Astrocyte (in vitro differentiated cells and primary cell): ENCODE measurements at regions not wholly inside any gene's neighbourhood (a gene's known extent, or its start where the extent isn't known, plus 50 kb on each side); places are given as distances from the start of the nearest gene placed in this dataset.

ENCODE experiments used
- DNase-seq: peaks from one replicate; pipeline ENCODE4 v3.0.0-alpha.2; 2010; ENCODE audit warnings: low read depth
- FAIRE-seq: peaks from 2 replicates; lab custom pipeline; 2011; peaks lifted over from hg19 to GRCh38; lab: Jason Lieb, UNC
- H2AFZ ChIP-seq: 2 replicates; pipeline ENCODE4 v1.6.0; 2012; ENCODE audit warnings: low read depth, low read length, inconsistent platforms
- H3K27ac ChIP-seq: 2 replicates; pipeline ENCODE4 v1.5.1; 2011; ENCODE audit warnings: low read depth, low read length, inconsistent platforms
- H3K27me3 ChIP-seq: 2 replicates; pipeline ENCODE4 v1.6.0; 2011; ENCODE audit warnings: low read length, inconsistent platforms; ENCODE audit not compliant: insufficient read depth
- H3K36me3 ChIP-seq: 2 replicates; pipeline ENCODE4 v1.5.1; 2011; ENCODE audit warnings: low read length, inconsistent platforms; ENCODE audit not compliant: insufficient read depth
- H3K4me1 ChIP-seq: 2 replicates; pipeline ENCODE4 v1.5.1; 2011; ENCODE audit warnings: low read length, inconsistent platforms; ENCODE audit not compliant: insufficient read depth
- H3K4me2 ChIP-seq: 2 replicates; pipeline ENCODE4 v1.6.0; 2012; ENCODE audit warnings: low read length, inconsistent platforms
- H3K4me3 ChIP-seq: 2 replicates; pipeline ENCODE4 v1.5.1; 2011; ENCODE audit warnings: low read depth, mild to moderate bottlenecking, low read length, inconsistent platforms; ENCODE audit not compliant: insufficient read depth
- H3K79me2 ChIP-seq: 2 replicates; pipeline ENCODE4 v1.6.0; 2012; ENCODE audit warnings: mild to moderate bottlenecking, low read length, inconsistent platforms; ENCODE audit not compliant: insufficient read depth
- H3K9ac ChIP-seq: 2 replicates; pipeline ENCODE4 v1.6.0; 2012; ENCODE audit warnings: mild to moderate bottlenecking, low read length, inconsistent platforms
- H3K9me3 ChIP-seq: 2 replicates; pipeline ENCODE4 v1.5.1; 2012; ENCODE audit warnings: low read depth, mild to moderate bottlenecking, low read length, inconsistent platforms; ENCODE audit not compliant: insufficient read depth
- H4K20me1 ChIP-seq: 2 replicates; pipeline ENCODE4 v1.6.0; 2012; ENCODE audit warnings: low read length, inconsistent platforms; ENCODE audit not compliant: insufficient read depth
- H3K27ac Mint-ChIP-seq: one replicate; pipeline ENCODE4 v1.8.0; 2021; ENCODE audit warnings: mild to moderate bottlenecking, mixed read lengths; ENCODE audit not compliant: unreplicated experiment
- H3K27me3 Mint-ChIP-seq: one replicate; pipeline ENCODE4 v1.8.0; 2021; ENCODE audit warnings: low read depth, mixed read lengths; ENCODE audit not compliant: unreplicated experiment
- H3K36me3 Mint-ChIP-seq: one replicate; pipeline ENCODE4 v1.8.0; 2021; ENCODE audit warnings: low read depth, mixed read lengths; ENCODE audit not compliant: unreplicated experiment
- H3K4me1 Mint-ChIP-seq: one replicate; pipeline ENCODE4 v1.8.0; 2021; ENCODE audit warnings: low read depth, mixed read lengths; ENCODE audit not compliant: unreplicated experiment
- H3K4me3 Mint-ChIP-seq: one replicate; pipeline ENCODE4 v1.8.0; 2021; ENCODE audit warnings: mild to moderate bottlenecking, moderate library complexity, mixed read lengths; ENCODE audit not compliant: unreplicated experiment
- H3K9me3 Mint-ChIP-seq: one replicate; pipeline ENCODE4 v1.8.0; 2021; ENCODE audit warnings: mild to moderate bottlenecking, mixed read lengths; ENCODE audit not compliant: unreplicated experiment
- CTCF ChIP-seq: IDR thresholded peaks from 2 replicates; pipeline ENCODE4 v1.5.1; 2011; ENCODE audit warnings: low read depth, mild to moderate bottlenecking, inconsistent platforms, low read length, moderate library complexity; ENCODE audit not compliant: insufficient read depth
- EZH2 ChIP-seq: IDR thresholded peaks from 2 replicates; pipeline ENCODE4 v1.6.1; 2012; ENCODE audit warnings: mild to moderate bottlenecking, low read length, inconsistent platforms; ENCODE audit not compliant: insufficient read depth

- no peaks in the 10 kb centered on the region for H3K36me3 ChIP-seq
- H3K9ac ChIP-seq = no peak overlapping the region
- H3K27ac ChIP-seq = no peak overlapping the region
- H3K4me3 Mint-ChIP-seq = no peak overlapping the region
- no peaks in the 10 kb centered on the region for H3K36me3 Mint-ChIP-seq
- H3K4me1 Mint-ChIP-seq = no peaks in the 10 kb centered on the region
- DNase-seq (no peak), FAIRE-seq (no peak)
- no peaks in the 10 kb centered on the region for H3K4me1 ChIP-seq
- TF ChIP-seq CTCF = no peak
- TF ChIP-seq EZH2 = no peak
- no peaks in the 10 kb centered on the region for H3K9me3 ChIP-seq
- no peak overlapping the region for H3K4me3 ChIP-seq
- no peaks in the 10 kb centered on the region for H4K20me1 ChIP-seq
- H3K27me3 Mint-ChIP-seq = no peaks in the 10 kb centered on the region
- H3K9me3 Mint-ChIP-seq = no peaks in the 10 kb centered on the region
- no peak overlapping the region for H2AFZ ChIP-seq
- H3K79me2 ChIP-seq = no peaks in the 10 kb centered on the region
- no peak overlapping the region for H3K4me2 ChIP-seq
- H3K27me3 ChIP-seq = no peaks in the 10 kb centered on the region
- no peak overlapping the region for H3K27ac Mint-ChIP-seq
These were observed 501.3 kb upstream of the DIAPH2 start for GRCh38 chrX:96183391-96183790.

DNA sequence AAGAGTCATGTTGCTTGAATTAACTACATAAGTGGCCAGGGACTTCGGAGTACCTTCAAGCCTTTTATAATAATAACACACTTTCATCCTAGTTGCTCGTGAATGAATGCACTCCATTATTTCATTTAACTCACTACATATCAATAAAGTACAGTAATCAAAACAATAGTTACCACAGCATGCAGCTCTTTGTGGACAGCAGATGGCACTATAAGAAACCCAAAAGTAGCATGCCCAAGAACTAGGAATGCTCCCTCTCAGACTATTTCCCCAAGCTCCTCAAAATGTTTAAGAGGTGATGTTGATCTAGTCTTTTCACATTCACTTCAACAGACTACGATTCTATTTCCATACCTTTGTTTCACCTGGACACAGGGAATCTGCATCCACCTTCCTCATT lies 500.8 kb upstream of the DIAPH2 start:
- no peaks in the 10 kb centered on the region for H3K36me3 ChIP-seq
- Mint-ChIP-seq H3K36me3 (no peaks in the 10 kb centered on the region), H3K9me3 (no peaks in the 10 kb centered on the region), H3K27ac (no peak overlapping the region), H3K4me1 (no peaks in the 10 kb centered on the region), H3K4me3 (no peak overlapping the region), H3K27me3 (no peaks in the 10 kb centered on the region)
- H3K9me3 ChIP-seq = no peaks in the 10 kb centered on the region
- no peaks in the 10 kb centered on the region for H3K4me1 ChIP-seq
- H3K79me2 ChIP-seq = no peaks in the 10 kb centered on the region
- H2AFZ ChIP-seq = no peak overlapping the region
- no peak overlapping the region for H3K4me2 ChIP-seq
- DNase-seq (no peak), FAIRE-seq (no peak)
- H3K27ac ChIP-seq = no peak overlapping the region
- TF ChIP-seq CTCF (no peak), EZH2 (no peak)
- H3K27me3 ChIP-seq = no peaks in the 10 kb centered on the region
- no peak overlapping the region for H3K4me3 ChIP-seq
- no peak overlapping the region for H3K9ac ChIP-seq
- H4K20me1 ChIP-seq = no peaks in the 10 kb centered on the region

DNA sequence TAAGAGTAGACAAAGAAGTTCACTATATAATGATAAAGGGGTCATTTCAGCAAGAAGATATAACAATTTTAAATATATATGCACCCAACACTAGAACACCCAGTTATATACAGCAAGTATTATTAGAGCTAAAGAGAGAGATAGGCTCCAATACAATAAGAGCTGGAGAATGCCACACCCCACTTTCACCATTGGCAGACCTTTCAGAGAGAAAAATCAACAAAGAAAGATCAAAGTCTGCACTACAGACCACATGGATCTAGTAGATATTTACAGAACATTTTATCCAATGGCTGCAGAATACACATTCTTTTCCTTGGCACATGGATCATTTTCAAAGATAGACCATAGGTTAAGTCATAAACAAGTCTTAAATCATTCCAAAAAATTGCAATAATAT lies 479.7 kb upstream of the DIAPH2 start:
- DNase-seq (no peak), FAIRE-seq (no peak)
- Mint-ChIP-seq H3K27ac (no peak overlapping the region), H3K4me1 (no peaks in the 10 kb centered on the region), H3K36me3 (no peaks in the 10 kb centered on the region), H3K9me3 (no peaks in the 10 kb centered on the region), H3K27me3 (no peaks in the 10 kb centered on the region), H3K4me3 (no peak overlapping the region)
- no peaks in the 10 kb centered on the region for H3K36me3 ChIP-seq
- no peak overlapping the region for H3K27ac ChIP-seq
- H3K9me3 ChIP-seq = no peaks in the 10 kb centered on the region
- no peaks in the 10 kb centered on the region for H3K27me3 ChIP-seq
- no peak overlapping the region for H3K4me3 ChIP-seq
- TF ChIP-seq CTCF (no peak), EZH2 (no peak)
- H3K9ac ChIP-seq = no peak overlapping the region
- no peak overlapping the region for H2AFZ ChIP-seq
- no peaks in the 10 kb centered on the region for H3K4me1 ChIP-seq
- H4K20me1 ChIP-seq = no peaks in the 10 kb centered on the region
- H3K79me2 ChIP-seq = no peaks in the 10 kb centered on the region
- no peak overlapping the region for H3K4me2 ChIP-seq
